Thyroid gland (tissue), 4 donors: ENCODE measurements at regions not wholly inside any gene's neighbourhood (a gene's known extent, or its start where the extent isn't known, plus 50 kb on each side); places are given as distances from the start of the nearest gene placed in this dataset.

Source experiments
- CTCF ChIP-seq, 6 experiments: fragments of 200-600 bp in 3 of 6; fragments of 450-650 bp in 3 of 6; sonication (generic) in 3 of 6; IDR thresholded peaks; one replicate each; pipeline ENCODE4 v1.5.1; 2016 to 2019; ENCODE audit warnings: antibody characterized with exemption in 6 of 6, mild to moderate bottlenecking in 2 of 6, inconsistent platforms in 1 of 6, moderate library complexity in 1 of 6
- POLR2A ChIP-seq, 2 donors: fragments of 450-650 bp; IDR thresholded peaks; one replicate each; pipeline ENCODE4 v1.6.1; 2017; ENCODE audit warnings: antibody characterized with exemption in 2 of 2, mild to moderate bottlenecking in 2 of 2, moderate library complexity in 1 of 2

GRCh38 chr16:51755577-51756355 is 604.7 kb upstream of the SALL1 start:
- TF ChIP-seq POLR2A (IDR thresholded peaks at IDR 0.05) (peak in 1 of 2 donors; percentile 22), CTCF (IDR thresholded peaks at IDR 0.05) (no peak)
